NCI-H2107 treated with DMSO at 0.1 percent for 48 hours (cell line): ENCODE measurements at regions not wholly inside any gene's neighbourhood (a gene's known extent, or its start where the extent isn't known, plus 50 kb on each side); places are given as distances from the start of the nearest gene placed in this dataset.

Experiments used
- DNase-seq: peaks from one replicate; lab custom pipeline; 2025; ENCODE audit not compliant: unreplicated experiment; lab: John Stamatoyannopoulos, UW

DNA sequence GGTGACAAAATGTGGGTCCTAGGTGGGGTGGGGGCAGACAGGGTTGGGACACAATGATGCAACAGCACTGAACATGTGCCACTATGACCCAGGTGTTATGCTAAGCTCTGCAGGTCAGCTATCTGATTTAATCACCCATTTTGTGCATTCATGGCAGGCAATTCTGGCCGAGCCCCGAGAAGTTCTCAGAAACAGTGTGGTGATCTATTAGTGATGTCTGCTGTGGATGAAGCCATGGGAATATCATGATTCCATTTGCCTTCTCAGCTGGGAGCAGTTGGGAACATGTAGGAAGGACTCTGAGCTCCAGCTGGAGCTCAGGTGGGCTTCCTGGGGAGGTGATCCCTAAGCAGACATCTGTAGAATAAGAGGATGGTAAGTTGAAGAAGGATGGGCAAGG lies 194.0 kb upstream of the POU3F1 start:
- no peak for DNase-seq

DNA sequence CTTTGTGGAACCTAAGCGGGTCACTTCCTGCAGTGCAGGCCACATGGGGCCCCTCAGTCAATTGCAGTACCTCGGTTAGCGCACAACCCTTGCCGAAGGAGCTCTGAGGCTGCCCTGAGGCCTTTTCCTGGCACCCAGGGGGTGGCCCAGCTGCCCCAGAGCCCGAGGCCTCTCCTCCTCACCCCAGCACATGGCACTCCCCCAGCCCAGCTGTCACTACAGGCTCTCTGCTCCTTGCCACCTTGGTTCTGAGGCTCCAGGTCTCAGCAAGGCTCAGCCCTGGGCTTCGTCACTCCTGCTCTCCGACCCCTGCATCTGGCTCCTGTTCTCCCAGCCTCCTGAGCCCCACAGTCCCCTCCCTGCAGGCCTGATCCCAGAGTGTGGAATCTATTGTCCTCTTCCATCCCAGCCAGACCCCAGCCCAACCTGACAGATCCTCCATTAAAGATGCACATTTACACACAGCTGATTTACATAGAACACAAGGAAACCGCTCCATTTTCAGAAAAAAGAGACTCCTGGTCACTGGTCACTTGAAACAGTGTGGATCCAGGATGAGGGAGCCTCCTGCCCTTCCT lies 192.8 kb upstream of the POU3F1 start:
- DNase-seq = no peak

DNA sequence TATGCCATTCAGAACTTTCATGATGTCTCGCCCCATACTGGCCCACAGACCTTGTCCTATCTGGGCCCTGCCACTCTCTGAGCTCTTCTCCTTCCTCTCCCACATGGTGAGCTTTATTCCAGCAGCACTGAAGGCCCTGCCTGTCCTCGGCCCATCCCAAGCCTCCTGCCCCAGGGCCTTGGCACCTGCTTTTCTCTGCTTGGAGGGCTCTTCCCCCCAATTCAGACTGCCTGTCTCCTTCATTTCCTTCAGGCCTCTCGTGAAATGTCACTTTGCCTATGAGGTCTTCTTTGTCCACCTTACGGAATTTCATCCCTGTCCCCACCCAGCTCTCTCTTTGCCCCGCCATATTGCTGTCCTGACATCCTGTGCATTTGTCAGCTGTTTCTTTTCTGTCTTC lies 191.7 kb upstream of the POU3F1 start:
- no peak for DNase-seq

DNA sequence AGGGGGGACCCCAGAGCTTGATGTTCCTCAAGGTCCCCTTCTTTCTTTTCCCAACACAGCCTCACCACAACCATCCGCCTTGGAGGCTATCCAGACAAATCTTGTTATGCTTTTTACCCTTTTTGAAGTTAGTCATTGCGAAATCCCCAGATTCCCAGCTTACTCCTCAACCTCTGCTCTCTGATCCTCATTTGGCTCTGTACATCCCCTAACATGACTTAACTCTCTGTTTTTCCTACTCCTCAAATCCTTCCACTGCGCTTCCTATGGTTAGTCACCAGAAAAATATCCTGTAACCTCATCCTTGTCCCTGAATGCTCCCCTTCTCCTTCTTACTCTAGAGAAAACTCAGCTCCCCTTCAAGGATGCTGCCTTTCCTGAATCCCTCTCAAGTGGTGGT lies 189.1 kb upstream of the POU3F1 start:
- DNase-seq = no peak

DNA sequence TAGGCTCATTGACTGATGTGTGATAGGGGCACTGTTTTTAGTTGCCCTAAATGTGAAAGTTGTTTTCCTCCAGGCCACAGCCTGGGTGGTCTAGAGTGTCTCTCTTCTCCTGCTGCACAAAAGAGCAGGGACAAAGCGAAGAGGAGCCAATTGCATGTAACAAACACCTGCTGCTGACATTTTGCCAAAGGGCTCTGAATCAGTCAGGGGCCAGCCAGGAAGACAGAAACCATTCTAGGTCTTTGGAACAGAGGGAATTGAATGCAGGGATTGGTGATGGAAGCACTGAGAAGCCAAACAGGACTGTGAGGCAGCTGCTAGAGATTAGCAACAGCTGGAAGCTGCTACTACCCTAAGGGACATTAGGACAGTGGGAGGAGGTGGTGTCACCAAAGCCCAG lies 185.3 kb upstream of the POU3F1 start:
- no peak for DNase-seq

DNA sequence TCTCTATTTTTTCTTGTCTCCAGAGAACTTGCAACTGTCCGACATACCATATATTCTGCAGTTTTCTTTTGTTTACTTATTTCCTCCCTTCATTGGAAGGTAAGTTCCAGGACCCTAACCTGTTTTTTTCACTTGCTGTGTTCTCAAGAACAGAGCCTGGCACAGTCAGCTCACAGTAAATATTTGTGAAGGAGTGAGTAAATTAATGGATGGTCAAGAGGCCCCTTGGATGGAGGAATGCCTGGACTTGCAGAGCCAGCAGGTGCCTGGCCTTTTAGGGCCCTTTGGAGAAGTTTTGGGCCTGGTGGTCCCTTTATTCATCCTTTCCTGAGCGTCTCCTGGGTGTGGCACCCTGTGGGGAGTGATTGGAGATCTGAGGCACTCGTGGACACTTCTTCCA lies 182.1 kb upstream of the POU3F1 start:
- no peak for DNase-seq

DNA sequence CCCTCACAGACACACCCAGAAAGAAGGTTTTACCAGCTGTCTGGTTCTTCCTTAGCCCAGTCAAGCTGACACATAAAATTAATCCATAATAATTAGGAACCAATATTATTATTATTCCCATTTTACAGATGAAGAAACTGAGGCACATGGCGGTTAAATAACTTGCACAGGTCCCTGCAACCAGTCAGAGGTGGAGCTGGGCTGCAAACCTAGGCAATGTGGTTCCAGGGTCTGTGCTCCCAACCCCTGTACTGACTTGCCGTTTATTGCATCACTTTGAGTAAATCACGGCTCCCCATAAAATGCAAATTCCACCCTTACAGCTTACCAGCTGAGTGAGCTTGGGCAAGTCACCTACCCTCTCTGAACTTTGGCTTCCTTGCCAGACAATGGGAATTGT lies 179.2 kb upstream of the POU3F1 start:
- DNase-seq = no peak

DNA sequence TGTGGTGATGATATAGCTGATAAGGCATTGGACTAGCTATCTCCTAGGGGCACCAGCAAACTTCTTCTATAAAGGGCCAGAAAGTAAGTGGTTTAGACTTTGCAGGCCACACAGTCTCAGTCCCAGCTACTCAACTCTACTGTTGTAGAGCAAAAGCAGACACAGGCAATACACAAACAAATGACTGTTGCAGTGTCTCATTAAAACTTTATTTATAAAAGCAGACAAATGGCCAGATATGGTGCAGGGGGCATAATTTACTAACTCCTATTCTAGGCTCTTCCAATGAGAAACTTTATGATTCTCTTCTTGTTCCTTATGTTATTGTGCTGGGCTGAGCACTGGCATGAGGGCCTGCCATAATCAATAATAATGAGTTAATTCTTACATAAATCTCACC lies 176.8 kb upstream of the POU3F1 start:
- no peak for DNase-seq

DNA sequence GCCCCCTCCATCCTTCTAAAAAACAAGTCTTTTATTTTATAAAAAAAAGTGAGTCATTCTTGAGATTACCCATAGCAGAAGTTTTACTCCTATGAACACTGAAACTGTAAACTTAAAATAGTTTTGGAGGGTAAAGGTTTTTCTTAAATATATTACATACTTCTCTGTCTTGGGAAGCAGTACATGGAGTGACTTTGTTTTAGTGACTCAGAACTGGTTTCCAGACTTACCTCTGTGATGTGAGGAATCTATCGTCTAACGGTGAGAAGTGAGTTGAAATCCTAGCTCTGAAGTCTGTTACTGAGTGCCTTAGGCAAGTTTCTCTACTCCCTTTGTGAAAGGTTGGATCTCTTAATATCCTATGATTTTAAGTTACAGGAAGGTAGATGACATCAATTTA lies 176.3 kb upstream of the POU3F1 start:
- no peak for DNase-seq

DNA sequence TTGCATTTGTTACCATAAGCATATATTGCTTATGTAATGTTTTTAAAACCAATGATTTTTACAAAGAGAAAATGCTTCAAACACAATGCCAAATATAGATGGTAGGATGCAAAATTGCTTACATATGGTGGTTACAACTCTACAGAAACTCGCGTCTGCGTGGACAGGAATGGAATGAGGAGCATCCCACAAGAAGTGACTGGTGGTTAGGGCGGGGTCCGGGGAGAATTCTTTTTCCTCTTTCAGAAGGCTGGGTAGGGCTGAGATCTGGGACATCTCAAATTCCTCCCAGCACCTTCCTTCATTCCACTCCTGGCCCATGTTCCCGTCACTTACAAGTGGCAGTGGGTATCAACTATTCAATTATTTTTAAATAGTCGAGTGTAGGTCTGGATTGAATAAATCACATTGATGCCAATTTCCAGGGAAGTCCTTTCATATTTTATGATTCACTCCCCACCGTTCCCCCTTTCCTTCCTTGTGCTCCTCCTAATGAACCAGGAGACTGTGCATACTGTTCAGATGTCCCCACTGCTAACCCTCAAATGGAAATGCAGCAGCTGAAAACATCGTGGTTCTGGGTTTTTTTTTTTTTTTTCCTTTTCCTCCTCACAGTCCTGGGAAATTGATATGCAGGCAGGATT lies 174.5 kb upstream of the POU3F1 start:
- DNase-seq = no peak

DNA sequence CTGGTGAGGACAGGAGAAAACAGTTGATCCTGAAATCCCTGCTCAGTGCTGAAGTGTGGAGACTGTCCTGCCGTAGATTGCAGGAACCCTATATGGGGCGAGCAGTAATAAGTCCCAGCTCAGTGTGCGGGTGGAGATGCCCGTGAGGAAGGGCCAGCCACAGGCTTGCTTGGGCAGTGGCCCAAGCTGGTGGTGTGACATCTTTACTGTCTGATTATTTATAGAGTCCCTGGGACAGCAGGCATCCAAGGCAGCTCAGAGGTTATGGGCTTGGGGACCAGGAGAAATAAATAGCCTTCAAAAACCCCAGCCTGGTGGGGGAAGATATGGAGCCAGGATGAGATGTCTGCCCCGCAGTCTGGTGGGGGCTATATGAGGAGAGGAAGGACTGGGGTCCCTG lies 170.7 kb upstream of the POU3F1 start:
- no peak for DNase-seq

DNA sequence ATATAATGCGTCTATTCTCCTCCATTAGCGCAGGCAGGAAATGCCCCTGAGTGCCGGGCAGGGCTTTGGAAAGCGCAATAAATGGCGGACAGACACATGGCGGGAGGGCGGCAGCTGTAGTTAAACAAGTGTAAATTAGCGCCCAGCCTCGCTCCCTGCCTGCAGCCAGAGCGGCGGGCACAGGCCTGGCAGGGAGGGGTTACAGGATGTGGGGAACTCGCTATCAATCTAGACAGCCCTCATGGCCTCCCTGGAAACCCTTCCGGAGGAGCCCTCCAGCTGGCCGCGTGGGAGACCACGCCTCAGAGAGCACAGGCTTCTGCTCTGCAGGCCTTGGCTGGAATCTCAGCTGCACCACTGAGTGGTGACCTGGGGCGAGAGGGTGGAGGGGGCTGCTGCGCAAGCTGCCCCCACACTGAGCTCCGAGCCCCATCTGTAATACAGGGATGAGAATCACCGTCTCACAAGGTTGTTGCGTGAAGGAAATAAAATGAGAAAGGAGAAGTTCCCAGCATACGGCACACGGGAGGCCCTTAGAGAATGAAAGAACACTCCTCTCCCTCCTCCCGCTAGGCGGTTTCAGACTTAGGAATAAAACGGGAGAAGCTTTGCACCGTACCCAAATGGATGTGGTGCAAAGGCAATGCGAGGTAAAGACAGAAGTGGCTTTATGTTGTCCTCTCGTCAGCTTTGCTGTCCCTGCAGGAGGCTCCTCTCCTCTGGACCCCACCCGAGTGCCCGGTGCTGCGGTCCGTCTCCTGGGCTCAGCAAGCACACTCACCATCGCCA lies 167.2 kb upstream of the POU3F1 start:
- DNase-seq = no peak

DNA sequence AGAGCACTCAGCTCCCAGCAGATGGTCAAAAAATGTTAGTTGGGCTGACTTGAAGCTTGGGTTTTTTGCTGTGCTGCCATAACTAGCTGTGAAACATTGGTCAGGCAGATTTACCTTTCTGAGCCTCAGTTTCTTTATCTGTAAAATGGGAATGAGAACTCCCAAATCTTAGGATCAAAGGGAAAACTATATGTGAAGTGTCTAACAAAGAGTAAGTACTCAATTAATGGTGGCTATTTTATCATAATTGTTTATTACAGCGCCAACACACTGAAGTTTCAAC lies 164.2 kb upstream of the POU3F1 start:
- no peak for DNase-seq

DNA sequence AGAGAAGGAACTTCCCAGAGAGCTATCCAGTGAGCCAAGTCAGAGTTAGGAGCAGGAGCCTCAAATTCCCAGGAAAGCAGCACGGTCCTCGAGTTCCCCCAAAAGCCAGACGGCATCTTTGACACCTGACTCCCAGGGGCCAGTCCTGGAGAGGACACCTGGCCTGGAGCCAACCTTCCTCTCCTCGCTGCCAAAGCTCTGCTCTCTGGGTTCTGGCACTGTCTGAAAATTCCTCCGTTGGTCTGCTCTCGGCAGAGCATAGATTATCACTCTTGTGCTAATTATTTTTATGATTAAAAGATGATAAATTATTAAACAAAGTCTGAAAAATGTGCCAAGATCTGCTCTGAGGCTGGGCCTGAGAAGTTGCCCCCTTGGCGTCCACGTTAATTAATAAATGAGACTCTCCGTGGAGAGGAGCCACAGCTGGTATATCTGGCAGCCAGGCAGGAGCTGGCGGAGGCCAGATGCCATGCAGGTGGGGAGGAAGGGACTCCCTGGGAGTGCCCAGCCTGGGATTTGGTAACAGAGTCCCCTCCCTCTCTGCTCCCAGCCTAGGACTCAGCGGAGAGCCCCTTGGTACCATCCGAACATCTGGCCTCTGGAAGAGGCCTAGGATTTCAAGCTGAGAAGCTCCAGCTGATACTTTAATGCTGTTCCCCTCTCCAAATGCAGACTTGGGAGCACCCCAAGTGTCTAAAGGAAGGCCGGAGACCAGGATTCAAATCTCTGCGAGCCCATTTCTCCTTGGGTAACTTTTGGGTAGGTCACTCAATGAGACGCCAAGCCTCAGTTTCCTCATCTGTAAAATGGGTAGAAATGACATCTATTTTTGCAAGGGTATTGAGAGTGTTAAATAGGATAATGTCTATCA lies 163.7 kb upstream of the POU3F1 start:
- DNase-seq = no peak

DNA sequence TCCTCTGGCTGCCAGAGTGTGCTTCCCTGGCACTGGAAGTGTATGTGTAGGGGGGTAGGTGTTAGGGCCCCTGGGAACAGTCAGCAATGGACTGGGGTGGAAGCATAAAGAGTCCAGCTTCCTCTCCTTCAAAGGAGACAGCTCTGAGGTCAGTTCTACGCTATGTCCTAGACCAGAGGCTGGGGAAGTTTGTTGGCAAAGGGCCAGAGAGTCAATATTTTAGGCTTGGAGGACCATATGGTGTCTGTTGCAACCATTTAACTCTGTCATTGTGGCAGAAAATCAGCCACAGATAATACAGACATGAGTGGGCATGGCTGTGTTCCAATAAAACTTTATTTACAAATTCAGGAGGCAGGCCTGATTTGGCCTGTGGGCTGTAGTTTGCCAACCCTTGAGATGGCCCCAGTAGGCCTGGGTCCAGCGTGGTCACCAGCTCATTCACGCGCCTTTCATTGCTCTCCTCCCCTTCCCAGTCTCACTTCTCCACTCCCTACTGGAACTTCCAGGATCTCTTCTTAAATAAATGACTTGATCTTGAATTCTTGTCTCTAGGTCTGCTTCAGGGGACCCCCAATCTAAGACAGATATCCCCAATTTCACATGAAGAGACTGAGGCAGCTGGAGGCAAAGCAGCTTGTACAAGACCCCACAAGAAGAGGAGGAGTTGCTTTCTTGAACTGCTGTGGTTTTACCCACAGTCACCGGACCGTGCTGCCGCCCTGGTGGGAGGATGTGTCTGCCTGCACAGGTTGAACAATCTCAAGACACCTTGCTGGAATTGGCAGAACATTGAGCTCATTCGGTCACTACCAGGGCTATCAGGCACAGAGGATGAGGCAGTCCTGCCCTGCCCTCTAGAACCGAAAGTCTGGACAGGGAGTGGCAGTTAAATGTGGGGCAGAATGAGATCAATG lies 162.4 kb upstream of the POU3F1 start:
- no peak for DNase-seq

DNA sequence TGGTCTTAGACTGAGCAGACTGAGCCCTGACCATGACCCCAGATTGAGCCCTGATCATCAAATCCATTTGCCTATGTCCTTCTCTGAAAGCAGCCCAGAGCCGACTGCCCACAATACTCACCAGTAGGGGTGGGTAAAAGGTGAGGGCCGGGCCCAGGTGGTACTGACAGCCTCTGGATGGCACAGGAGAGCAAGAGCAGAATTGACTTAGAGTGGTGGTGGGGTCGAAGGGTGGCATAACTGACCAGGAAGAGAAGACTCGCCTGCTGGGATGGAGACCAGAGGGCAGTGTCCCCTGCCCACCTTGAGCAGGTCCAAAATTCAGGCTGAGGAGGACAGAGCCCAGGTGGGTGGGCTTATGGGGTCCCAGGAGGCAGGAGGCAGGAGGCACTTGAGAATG lies 161.3 kb upstream of the POU3F1 start:
- DNase-seq = no peak

DNA sequence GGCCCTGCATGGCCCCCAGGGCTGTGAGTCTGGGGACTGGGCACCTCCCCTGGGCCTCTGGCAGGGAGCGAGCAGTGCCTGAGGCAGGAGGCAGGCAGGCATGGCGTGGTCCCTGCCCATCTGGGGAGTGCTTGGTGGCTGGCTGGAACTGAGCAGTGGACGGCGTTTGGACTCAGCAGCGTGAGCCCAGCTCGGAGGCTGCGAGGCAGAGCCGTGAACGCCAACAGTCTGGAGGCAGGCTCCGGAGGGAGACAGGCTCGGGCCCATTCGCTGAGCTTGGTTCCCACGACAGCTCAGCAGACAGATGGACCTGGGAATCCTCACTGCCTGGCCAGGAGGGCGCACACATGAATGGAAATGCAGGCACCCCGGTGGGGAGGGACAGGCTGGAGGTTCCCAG lies 160.7 kb upstream of the POU3F1 start:
- DNase-seq = no peak

DNA sequence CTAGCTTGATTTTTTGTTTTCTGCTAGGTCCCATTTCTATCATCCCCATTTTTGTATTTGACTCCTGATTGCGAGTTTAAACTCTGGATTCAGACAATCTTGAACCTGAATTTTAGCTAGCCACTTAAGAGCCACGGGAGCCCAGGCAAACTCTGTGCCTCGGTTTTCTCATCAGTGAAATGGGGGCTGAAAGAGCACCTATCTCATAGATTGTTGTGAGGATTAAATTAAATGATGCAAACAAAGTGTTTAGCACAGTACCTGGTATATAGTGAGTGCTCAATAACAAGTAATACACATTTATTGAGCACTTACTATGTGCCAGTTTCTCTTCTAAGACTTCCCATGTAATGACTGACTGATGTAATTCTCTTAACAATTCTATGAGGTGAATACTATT lies 158.1 kb upstream of the POU3F1 start:
- no peak for DNase-seq

DNA sequence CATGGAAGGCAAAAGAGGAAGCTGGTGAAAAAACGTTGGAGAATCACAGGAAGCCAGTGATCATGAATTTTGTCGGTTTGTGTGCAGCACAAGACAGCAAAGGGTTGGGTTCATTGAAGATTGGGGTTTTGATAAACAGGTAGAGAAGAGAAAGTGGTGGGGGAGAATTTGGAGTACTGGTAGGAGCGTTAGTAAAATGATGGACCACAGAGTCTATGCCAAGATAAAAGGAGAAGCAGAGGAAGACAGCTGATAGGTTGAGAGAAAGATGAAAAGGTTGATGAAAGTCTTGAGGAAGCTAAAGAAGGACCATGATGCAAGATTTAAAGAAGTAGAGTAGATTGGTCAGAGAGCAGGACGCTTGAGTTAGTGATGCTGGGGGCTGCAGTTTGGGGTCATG lies 156.8 kb upstream of the POU3F1 start:
- no peak for DNase-seq

DNA sequence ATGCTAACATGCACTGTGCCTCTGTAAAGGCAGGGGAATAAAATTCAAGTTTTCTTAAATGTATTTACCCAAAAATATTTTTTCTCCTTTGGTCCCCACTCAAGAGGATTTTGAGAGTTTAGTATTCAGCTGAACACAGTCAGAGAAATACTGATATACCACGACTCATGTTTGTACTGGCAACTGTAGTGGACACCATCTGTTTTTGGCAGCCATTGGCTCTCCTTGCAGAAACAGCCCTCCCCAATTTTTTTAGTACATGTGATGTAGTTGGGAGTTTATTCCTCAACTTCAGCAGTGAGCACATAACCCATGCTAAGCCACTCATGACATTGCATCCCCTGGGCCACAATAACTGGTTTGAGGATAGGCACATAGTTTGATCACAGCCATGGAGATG lies 154.8 kb upstream of the POU3F1 start:
- no peak for DNase-seq

DNA sequence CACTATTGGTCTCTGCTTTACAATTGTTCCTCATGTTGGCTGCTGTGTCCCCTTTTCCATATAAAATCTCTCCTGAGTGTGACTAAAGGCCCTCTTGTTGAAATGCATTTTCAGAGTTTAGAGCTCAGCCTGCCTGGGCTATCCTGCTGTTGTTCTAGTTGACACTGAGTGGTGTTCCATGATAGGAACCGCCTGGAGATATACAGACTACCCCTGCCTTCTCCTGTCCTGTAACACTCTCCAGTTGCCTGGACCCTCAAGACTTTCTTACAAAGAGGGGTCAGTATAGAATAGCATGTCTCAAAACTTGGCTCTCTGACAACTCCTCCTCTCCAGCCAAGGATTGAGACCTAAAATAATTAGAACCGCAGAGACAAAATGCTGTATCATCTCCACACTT lies 152.0 kb upstream of the POU3F1 start:
- DNase-seq = no peak
